Parathyroid adenoma (tissue), 2 donors: ENCODE measurements at regions not wholly inside any gene's neighbourhood (a gene's known extent, or its start where the extent isn't known, plus 50 kb on each side); places are given as distances from the start of the nearest gene placed in this dataset.

Source experiments
- H2AFZ ChIP-seq: fragments of 300-600 bp; sonication (generic); one replicate; pipeline ENCODE4 v1.7.0; 2017; ENCODE audit warnings: antibody characterized with exemption, mild to moderate bottlenecking
- H3K27ac ChIP-seq: fragments of 300-600 bp; sonication (generic); one replicate; pipeline ENCODE4 v1.7.0; 2017
- H3K27me3 ChIP-seq: fragments of 300-600 bp; sonication (generic); one replicate; pipeline ENCODE4 v1.7.0; 2017; ENCODE audit warnings: low read length; ENCODE audit not compliant: control insufficient read depth, insufficient read depth
- H3K36me3 ChIP-seq: fragments of 300-600 bp; sonication (generic); one replicate; pipeline ENCODE4 v1.7.0; 2017; ENCODE audit warnings: low read length; ENCODE audit not compliant: control insufficient read depth, insufficient read depth
- H3K4me1 ChIP-seq: fragments of 300-600 bp; sonication (generic); one replicate; pipeline ENCODE4 v1.7.0; 2017; ENCODE audit warnings: control low read depth
- H3K4me2 ChIP-seq: fragments of 300-600 bp; sonication (generic); one replicate; pipeline ENCODE4 v1.7.0; 2017; ENCODE audit warnings: low read length
- H3K4me3 ChIP-seq: fragments of 300-600 bp; sonication (generic); one replicate; pipeline ENCODE4 v1.7.0; 2017; ENCODE audit warnings: low read depth, low read length
- H3K79me2 ChIP-seq: fragments of 300-600 bp; sonication (generic); one replicate; pipeline ENCODE4 v1.7.0; 2017; ENCODE audit warnings: control low read depth
- H3K9ac ChIP-seq: fragments of 300-600 bp; sonication (generic); one replicate; pipeline ENCODE4 v1.7.0; 2017; ENCODE audit warnings: mild to moderate bottlenecking
- H3K9me3 ChIP-seq: fragments of 300-600 bp; sonication (generic); one replicate; pipeline ENCODE4 v1.7.0; 2017; ENCODE audit warnings: low read length; ENCODE audit not compliant: control insufficient read depth
- TF ChIP-seq, protein P1 (sequence below): fragments of 300-600 bp; sonication (generic); IDR thresholded peaks from one replicate; pipeline ENCODE4 v1.7.0; 2017; ENCODE audit warnings: antibody characterized with exemption, mild to moderate bottlenecking
- donor health status: primary hyperparathyroidism.

GRCh38 chr13:107392205-107392604 is 823.1 kb downstream of the LIG4 start:
- TF ChIP-seq, protein P1, sequence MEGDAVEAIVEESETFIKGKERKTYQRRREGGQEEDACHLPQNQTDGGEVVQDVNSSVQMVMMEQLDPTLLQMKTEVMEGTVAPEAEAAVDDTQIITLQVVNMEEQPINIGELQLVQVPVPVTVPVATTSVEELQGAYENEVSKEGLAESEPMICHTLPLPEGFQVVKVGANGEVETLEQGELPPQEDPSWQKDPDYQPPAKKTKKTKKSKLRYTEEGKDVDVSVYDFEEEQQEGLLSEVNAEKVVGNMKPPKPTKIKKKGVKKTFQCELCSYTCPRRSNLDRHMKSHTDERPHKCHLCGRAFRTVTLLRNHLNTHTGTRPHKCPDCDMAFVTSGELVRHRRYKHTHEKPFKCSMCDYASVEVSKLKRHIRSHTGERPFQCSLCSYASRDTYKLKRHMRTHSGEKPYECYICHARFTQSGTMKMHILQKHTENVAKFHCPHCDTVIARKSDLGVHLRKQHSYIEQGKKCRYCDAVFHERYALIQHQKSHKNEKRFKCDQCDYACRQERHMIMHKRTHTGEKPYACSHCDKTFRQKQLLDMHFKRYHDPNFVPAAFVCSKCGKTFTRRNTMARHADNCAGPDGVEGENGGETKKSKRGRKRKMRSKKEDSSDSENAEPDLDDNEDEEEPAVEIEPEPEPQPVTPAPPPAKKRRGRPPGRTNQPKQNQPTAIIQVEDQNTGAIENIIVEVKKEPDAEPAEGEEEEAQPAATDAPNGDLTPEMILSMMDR: no peak
- no peaks in the 10 kb centered on the region for H3K79me2 ChIP-seq
- H3K27me3 ChIP-seq: no peaks in the 10 kb centered on the region
- H2AFZ ChIP-seq: peak overlapping the region; percentile 18
- H3K9me3 ChIP-seq: no peaks in the 10 kb centered on the region
- no peaks in the 10 kb centered on the region for H3K36me3 ChIP-seq
- peaks cover 8% of the 10 kb centered on the region for H3K4me1 ChIP-seq
- peak overlapping the region; percentile 51 for H3K27ac ChIP-seq
- no peak overlapping the region for H3K4me2 ChIP-seq
- no peak overlapping the region for H3K9ac ChIP-seq
- no peak overlapping the region for H3K4me3 ChIP-seq

- Histone ChIP-seq H3K36me3 (no peaks in the 10 kb centered on the region), H3K79me2 (no peaks in the 10 kb centered on the region), H3K9ac (no peak overlapping the region), H3K4me2 (no peak overlapping the region), H3K4me3 (no peak overlapping the region), H3K27ac (no peak overlapping the region), H2AFZ (no peak overlapping the region), H3K9me3 (no peaks in the 10 kb centered on the region), H3K4me1 (peaks cover 6% of the 10 kb centered on the region), H3K27me3 (no peaks in the 10 kb centered on the region)
- TF ChIP-seq, protein P1: no peak
These were observed 819.6 kb upstream of the ARGLU1 start for GRCh38 chr13:107387525-107387924.

DNA sequence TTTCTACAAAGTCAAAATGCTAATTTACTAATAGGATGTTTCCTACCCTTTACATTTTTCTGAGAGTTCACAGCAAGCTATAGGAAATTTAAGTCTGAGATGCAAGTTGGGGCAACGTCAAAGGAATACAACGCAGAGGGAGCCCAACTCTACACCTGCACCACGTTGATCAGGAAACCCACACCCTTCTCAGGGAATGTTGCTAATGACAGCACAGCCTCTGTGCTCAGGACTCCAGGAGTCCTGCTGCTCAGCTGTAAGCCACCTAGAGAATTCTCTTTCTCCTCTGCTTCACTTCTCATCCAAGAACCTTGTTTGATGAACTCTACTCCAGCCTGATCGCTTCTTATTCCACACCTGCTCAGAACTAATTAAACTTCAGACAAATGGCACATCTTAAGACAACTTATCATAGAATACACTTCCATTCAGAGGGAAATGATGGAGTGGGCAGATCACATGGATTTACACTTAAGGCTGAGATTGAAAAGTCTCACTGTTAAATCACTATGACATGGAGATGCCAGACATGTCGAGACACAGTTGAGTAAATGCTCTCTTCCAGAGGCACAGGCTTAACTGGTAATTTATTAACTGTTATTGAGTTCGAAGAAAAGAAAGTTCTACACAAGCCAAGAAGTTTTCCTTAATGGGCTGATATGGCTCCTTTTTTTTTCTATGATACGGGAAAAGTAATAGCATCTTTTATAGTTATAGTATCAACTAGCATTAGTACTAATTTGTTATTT is 811.6 kb upstream of the ARGLU1 start:
- no peaks in the 10 kb centered on the region for H3K27me3 ChIP-seq
- H3K27ac ChIP-seq: no peak overlapping the region
- no peaks in the 10 kb centered on the region for H3K79me2 ChIP-seq
- no peaks in the 10 kb centered on the region for H3K4me1 ChIP-seq
- no peak overlapping the region for H3K9ac ChIP-seq
- H2AFZ ChIP-seq: no peak overlapping the region
- TF ChIP-seq, protein P1: no peak
- no peak overlapping the region for H3K4me3 ChIP-seq
- no peaks in the 10 kb centered on the region for H3K9me3 ChIP-seq
- H3K4me2 ChIP-seq: no peak overlapping the region
- no peaks in the 10 kb centered on the region for H3K36me3 ChIP-seq

DNA sequence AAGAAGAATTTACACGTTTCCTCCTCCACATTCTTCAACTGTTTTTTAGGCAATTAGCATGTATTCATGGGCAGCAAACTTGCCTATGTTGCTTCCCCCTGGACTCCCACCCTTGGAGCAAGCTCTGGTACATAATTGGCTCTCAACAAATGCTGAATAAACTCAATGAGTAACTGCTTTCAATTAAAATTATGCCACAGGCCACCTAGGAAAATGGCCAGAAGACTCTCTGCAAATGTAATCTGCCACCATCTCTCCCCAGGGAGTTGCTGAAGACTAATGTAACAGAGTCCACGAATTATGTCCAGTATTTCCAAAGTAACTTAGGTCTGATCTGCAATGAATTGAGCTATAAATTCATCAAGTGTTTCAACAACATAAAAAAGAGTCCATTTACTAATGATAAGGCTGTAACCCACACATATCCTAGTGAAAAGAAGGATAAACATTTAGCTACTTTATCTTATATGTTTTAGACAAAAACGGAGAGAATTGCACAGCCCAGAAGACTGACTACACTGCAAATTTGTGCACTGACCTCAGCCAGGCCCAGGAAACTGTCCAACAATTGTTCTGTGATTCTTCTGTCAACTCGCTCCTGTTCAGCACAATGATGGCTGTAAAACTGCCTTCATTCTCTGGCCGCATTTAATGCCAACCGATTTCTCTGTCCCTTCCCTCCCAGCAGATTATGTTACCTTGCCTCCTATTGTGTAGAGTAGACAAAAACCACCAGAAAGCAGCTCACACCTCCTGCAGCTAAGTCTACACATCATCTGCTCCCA is 808.6 kb upstream of the ARGLU1 start:
- TF ChIP-seq, protein P1: no peak

More for the DNA sequence above, 808.6 kb upstream of the ARGLU1 start:
- no peaks in the 10 kb centered on the region for H3K36me3 ChIP-seq
- peak overlapping the region; percentile 28 for H2AFZ ChIP-seq
- no peaks in the 10 kb centered on the region for H3K27me3 ChIP-seq
- H3K79me2 ChIP-seq: no peaks in the 10 kb centered on the region
- no peak overlapping the region for H3K27ac ChIP-seq
- no peak overlapping the region for H3K4me3 ChIP-seq
- H3K4me2 ChIP-seq: no peak overlapping the region
- no peaks in the 10 kb centered on the region for H3K4me1 ChIP-seq
- H3K9me3 ChIP-seq: no peaks in the 10 kb centered on the region
- no peak overlapping the region for H3K9ac ChIP-seq
